Progenitor cell of endocrine pancreas (in vitro differentiated cells): ENCODE measurements at regions not wholly inside any gene's neighbourhood (a gene's known extent, or its start where the extent isn't known, plus 50 kb on each side); places are given as distances from the start of the nearest gene placed in this dataset.

Experiments used
- DNase-seq: peaks from one replicate; pipeline ENCODE4 v3.0.0; 2021; ENCODE audit warnings: low spot score; ENCODE audit not compliant: unreplicated experiment
- H3K27ac Mint-ChIP-seq: 2 replicates; pipeline ENCODE4 v1.8.0; 2021; ENCODE audit warnings: mild to moderate bottlenecking, moderate library complexity, mixed read lengths
- H3K27me3 Mint-ChIP-seq: 2 replicates; pipeline ENCODE4 v1.8.0; 2021; ENCODE audit warnings: mixed read lengths
- H3K36me3 Mint-ChIP-seq: 2 replicates; pipeline ENCODE4 v1.8.0; 2022; ENCODE audit warnings: mixed read lengths; ENCODE audit not compliant: insufficient read depth
- H3K4me1 Mint-ChIP-seq: 2 replicates; pipeline ENCODE4 v1.8.0; 2021; ENCODE audit warnings: low read depth, mixed read lengths
- H3K4me3 Mint-ChIP-seq: 2 replicates; pipeline ENCODE4 v1.8.0; 2021; ENCODE audit warnings: low read depth, mild to moderate bottlenecking, moderate library complexity, mixed read lengths
- H3K9me3 Mint-ChIP-seq: 2 replicates; pipeline ENCODE4 v1.8.0; 2021; ENCODE audit warnings: low read depth, mixed read lengths
- TF ChIP-seq, protein P1 (sequence below): fragments of 200-600 bp; sonication (generic); IDR thresholded peaks from one replicate; pipeline ENCODE4 v1.5.0; 2021; ENCODE audit warnings: antibody characterized with exemption, mild to moderate bottlenecking; ENCODE audit not compliant: unreplicated experiment

DNA sequence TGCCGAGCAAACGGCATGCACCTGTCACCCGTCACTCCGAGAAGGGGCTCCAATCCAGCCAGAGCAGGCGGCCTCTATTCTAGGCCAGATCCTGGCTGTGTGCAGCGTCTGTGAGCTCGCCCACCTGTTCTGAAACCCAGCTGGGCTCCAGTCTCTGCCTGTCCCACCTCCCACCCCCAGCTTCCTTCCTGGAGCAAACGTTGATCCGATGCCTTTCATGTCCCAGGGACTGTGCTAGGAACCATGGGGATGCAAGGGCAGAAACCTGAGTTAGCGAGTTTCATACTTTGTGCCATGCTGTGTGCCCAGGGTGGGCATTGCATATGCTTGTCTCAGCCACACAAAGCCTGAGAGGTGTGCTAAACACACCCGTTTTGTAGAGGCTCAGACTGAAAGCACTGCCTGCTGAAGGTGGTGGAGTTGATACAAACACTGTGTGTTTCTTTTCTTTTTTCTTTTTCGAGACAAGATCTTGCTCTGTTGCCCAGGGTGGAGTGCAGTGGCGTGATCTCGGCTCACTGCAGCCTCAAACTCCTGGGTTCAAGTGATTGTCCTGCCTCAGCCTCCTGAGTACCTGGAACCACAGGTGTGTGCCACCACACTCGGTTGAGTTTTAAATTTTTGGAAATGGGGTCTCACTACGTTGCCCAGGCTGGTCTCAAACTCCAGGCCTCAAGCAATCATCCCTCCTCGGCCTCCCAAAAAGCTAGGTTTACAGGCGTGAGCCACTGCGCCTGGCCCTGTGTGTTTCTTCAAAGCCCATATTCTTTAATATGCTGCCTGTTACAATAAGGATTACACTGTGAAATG, 84.1 kb upstream of the MED13L start:
- Mint-ChIP-seq H3K36me3 (no peaks in the 10 kb centered on the region), H3K4me1 (peaks cover 23% of the 10 kb centered on the region), H3K4me3 (no peak overlapping the region), H3K27me3 (no peaks in the 10 kb centered on the region), H3K27ac (peak overlapping the region; percentile 10), H3K9me3 (no peaks in the 10 kb centered on the region)
- TF ChIP-seq, protein P1, sequence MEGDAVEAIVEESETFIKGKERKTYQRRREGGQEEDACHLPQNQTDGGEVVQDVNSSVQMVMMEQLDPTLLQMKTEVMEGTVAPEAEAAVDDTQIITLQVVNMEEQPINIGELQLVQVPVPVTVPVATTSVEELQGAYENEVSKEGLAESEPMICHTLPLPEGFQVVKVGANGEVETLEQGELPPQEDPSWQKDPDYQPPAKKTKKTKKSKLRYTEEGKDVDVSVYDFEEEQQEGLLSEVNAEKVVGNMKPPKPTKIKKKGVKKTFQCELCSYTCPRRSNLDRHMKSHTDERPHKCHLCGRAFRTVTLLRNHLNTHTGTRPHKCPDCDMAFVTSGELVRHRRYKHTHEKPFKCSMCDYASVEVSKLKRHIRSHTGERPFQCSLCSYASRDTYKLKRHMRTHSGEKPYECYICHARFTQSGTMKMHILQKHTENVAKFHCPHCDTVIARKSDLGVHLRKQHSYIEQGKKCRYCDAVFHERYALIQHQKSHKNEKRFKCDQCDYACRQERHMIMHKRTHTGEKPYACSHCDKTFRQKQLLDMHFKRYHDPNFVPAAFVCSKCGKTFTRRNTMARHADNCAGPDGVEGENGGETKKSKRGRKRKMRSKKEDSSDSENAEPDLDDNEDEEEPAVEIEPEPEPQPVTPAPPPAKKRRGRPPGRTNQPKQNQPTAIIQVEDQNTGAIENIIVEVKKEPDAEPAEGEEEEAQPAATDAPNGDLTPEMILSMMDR = no peak
- DNase-seq = no peak

DNA sequence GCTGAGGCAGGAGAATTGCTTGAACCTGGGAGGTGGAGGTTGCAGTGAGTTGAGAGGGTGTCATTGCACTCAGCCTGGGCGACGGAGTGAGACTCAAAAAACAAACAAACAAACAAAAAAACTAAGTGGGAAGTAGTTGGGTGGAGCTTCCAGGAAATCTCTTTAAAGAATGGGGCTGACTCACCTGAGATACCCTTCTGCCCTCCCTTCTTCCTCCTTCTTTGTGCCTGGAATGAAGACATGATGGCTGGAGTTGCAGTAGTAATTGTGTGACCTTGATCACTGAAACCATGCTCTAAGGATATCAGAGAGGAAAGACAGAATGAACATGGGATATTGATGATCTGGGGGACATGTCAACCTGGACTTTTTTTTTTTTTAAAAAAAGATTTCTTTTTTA, 87.6 kb upstream of the MED13L start:
- DNase-seq = no peak
- H3K4me3 Mint-ChIP-seq = no peak overlapping the region
- H3K36me3 Mint-ChIP-seq = peaks cover 2% of the 10 kb centered on the region
- no peaks in the 10 kb centered on the region for H3K27me3 Mint-ChIP-seq
- peaks cover 18% of the 10 kb centered on the region for H3K4me1 Mint-ChIP-seq
- no peak overlapping the region for H3K27ac Mint-ChIP-seq
- peaks cover 4% of the 10 kb centered on the region for H3K9me3 Mint-ChIP-seq
- TF ChIP-seq, protein P1 = no peak

DNA sequence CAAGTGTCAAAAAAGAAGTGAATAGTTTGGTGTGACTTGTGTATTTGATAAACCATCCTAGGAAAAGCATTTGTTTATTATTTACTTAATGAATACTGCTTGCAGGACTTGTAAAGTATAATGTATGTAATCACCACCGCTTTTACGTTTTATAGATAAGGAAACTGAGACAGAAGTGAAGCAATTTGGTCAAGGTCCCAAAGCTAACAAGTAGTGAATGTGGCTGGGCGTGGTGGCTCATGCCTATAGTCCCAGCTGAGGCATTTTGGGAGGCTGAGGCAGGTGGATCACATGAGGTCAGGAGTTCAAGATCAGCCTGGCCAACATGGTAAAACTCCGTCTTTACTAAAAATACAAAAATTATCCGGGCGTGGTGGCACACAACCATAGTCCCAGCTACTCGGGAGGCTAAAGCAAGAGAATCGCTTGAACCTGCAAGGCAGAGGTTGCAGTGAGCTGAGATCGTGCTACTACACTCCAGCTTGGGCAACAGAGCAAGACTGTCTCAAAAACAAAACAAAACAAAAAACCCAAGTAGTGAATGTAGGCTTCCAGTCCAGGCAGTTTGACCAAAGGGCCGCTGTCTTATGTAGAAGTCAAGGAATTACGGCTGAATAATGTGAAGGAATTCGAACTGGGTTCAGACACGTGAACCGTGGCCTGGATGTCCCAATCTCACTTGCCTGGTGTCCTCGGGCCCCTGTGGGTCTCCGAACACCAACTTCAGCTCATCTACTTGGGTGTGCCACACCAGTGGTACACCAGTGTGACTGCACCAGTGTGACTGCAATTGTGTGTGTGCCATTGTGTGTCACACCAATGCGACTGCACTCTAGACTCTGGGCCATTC, 88.3 kb upstream of the MED13L start:
- TF ChIP-seq, protein P1 = no peak
- Mint-ChIP-seq H3K27ac (no peak overlapping the region), H3K36me3 (peaks cover 2% of the 10 kb centered on the region), H3K9me3 (peaks cover 4% of the 10 kb centered on the region), H3K4me1 (peaks cover 19% of the 10 kb centered on the region), H3K4me3 (no peak overlapping the region), H3K27me3 (no peaks in the 10 kb centered on the region)
- DNase-seq = no peak

DNA sequence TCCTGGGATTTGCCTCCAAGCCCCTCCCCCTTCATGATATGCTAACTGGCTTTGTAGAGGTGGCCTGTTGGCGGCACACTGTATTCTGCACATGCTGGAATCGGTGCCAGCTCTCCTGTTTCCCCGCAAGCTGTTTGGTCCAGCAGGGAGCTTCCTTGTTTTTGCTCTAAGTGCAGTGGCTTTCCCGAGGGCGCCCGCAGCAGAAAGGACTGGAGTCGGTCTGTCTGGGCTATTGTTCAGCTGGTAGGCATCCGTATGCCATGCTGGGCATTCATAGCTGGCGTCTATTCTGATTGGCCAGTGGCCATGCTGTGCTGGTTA, 88.9 kb upstream of the MED13L start:
- no peak overlapping the region for H3K4me3 Mint-ChIP-seq
- no peak for DNase-seq
- H3K27ac Mint-ChIP-seq = no peak overlapping the region
- H3K4me1 Mint-ChIP-seq = peaks cover 25% of the 10 kb centered on the region
- no peaks in the 10 kb centered on the region for H3K27me3 Mint-ChIP-seq
- TF ChIP-seq, protein P1 = no peak
- H3K36me3 Mint-ChIP-seq = peaks cover 2% of the 10 kb centered on the region
- peaks cover 4% of the 10 kb centered on the region for H3K9me3 Mint-ChIP-seq

DNA sequence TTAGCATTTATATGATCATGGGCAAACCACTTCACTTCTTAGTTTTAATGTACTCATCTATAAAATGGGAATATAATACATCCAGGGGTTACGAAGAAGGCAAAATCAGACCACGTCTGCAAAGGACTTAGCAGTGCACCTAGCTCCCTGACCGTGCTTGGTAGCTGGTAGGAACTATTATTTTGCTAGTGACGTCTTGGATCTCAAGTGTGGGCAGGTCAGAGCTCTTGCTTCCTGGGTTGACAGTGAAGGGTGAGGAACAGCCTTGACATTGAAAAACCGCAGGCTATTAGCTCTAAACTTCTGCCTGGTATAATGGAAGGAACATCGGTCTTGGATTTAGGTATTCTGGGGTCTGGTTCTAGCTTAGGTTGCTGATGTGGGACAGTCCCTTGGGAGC, 89.3 kb upstream of the MED13L start:
- TF ChIP-seq, protein P1 = no peak
- Mint-ChIP-seq H3K4me3 (no peak overlapping the region), H3K9me3 (peaks cover 4% of the 10 kb centered on the region), H3K36me3 (peaks cover 2% of the 10 kb centered on the region), H3K27me3 (no peaks in the 10 kb centered on the region), H3K27ac (peak overlapping the region; percentile 12), H3K4me1 (peaks cover 26% of the 10 kb centered on the region)
- no peak for DNase-seq
